Left renal cortex interstitium (tissue), 4 donors: ENCODE measurements at regions not wholly inside any gene's neighbourhood (a gene's known extent, or its start where the extent isn't known, plus 50 kb on each side); places are given as distances from the start of the nearest gene placed in this dataset.
"Not testable (repeated sequence)": the region's sequence is repeated elsewhere in the genome, so short reads cannot be mapped to it uniquely, and the experiment has no call there.

ENCODE experiments used
- DNase-seq, 4 donors: peaks; one replicate each; pipeline ENCODE4 v3.0.0-alpha.2; 2013; ENCODE audit warnings: low read depth in 4 of 4, low spot score in 2 of 4, missing footprints in 1 of 4

DNA sequence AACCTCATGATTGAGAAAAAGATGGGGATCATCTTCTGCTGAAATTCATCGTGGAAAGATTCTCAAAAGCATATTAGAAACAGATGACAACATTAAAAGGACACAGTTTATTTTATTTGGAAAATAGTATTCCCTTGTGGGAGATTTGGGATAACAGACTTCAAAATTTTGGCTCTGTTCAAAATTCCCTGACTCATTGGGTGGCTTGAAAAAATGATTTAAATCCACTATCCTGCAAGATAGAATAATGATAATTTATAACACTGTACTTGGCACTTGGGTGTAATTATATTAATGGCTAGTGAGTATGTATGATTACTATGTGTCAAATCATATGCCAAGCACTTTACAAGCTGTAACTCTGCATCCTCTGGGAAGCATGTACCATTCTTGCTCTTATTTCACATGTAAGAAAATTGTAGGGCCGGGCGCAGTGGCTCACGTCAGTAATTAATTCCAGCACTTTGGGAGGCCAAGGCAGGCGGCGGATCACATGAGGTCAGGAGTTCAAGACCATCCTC, 128.8 kb downstream of the LMNTD1 start:
- DNase-seq = no peak

DNA sequence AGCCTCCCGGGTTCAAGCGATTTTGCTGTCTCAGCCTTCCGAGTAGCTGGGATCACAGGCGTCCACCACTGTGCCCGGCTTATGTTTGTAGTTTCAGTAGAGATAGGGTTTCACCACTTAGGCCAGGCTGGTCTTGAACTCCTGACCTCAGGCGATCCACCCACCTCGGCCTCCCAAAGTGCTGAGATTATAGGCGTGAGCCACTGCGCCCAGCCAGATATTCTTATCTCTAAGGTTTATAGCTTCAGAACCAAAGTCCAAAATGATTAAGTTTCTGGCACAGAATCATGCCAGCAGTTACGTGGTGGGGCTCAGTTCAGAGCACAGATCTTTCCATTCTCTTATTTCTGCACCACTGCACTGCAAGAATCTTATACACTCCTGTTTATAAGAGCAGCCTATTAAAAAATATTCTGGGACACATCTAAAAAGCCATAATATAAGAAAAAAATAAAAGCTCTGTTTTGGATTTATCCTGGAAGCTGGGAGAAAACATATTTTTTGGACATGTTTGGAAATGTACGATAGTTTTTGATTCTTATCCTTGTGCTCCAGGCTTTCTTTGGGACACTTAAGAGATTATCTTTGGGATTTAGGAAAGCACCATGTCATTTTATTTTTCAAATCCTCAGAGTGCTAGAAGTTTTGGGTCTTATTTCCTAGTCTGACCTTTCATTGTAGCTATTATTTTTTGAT, 129.6 kb downstream of the LMNTD1 start:
- DNase-seq = no peak

DNA sequence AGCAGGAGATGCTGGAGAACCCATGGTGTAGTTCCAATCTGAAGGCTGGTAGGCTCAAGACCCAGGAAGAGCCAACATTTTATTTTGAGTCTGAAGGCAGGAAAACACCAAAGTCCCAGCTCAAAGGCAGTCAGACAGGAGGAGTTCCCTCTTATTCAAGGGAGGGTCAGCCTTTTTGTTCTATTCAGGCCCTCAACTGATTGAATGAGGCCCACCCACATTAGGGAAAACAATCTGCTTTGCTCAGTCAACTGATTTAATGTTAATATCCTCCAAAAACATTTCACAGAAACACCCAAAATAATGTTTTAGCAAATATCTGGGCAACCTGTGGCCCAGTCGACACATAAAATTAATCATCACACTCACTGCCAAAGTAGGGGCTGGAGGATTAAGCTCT, 130.8 kb downstream of the LMNTD1 start:
- no peak for DNase-seq

DNA sequence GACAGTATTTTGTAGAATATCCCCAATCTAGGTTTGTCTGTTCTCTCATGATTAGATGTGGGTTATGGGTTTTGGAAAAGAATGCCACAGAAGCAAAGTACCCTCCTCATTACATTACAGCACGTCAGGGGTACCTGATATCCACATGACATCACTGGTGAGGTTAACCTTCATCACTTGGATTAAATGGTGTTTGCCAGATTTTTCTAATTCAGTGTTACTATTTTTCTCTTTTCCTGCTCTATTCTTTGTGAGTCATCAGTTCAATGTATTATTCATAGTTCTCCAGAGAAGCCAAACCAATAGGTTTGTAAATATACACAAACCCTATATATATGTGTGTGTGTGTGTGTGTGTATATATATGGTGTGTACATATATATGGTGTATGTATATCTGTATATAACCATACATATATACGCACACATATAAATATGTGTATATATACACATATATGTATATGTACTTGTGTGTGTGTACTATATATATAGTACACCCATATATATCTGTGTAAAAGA, 131.4 kb downstream of the LMNTD1 start:
- DNase-seq = no peak

DNA sequence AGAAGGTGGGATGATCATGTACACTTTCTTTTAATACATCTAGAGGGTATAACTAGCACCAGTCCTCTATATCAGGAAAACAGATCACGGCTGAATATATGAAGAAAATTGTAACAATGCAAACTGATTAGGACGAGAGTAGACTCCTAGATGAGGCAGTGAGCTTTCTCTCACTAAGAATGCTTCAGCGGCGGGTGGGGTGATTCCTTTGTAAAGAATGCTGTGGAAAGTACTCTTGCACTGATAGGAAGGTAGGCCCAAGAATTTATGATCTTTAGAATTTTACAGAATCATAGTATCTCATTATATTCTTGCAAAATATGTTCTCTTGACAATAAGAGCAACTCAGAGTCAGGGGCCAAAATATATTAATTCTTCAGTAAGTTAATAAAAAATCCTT, 133.0 kb downstream of the LMNTD1 start:
- no peak for DNase-seq

DNA sequence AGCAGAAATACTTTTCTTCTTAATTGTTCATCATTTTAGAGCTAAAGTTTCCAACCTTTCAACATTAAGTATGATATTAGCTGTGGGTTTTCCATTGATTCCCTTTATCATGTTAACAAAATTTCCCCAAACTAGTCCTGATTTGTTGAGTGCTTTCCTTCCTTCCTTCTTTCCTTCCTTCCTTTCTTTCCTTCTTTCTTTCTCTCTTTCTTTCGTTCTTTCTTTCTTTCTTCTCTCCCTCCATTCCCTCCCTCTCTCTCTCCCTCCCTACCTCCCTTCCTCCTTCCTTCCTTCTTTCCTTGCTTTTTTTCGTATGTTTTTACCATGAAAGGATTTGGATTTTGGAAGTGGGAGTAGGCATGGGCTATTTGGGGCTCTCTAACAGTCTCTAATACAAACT, 133.5 kb downstream of the LMNTD1 start:
- DNase-seq = no peak

DNA sequence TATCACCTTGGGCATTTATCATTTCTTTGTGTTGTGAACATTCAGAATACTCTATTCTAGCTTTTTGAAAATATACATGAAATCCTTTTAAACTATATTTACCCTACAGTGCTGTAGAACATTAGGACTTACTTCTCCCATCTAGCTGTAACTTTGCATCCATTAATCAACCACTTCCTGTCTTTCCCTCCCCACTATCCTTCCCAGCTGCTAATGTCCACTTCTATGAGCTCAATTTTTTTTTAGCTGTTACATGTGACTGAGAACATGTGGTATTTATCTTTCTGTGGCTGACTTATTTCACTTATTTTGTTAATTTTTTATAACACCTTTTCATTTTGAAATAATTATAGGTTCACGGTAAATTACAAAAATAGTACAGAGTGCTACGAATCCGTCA, 136.0 kb downstream of the LMNTD1 start:
- DNase-seq = peak in 1 of 4 donors; percentile 15

DNA sequence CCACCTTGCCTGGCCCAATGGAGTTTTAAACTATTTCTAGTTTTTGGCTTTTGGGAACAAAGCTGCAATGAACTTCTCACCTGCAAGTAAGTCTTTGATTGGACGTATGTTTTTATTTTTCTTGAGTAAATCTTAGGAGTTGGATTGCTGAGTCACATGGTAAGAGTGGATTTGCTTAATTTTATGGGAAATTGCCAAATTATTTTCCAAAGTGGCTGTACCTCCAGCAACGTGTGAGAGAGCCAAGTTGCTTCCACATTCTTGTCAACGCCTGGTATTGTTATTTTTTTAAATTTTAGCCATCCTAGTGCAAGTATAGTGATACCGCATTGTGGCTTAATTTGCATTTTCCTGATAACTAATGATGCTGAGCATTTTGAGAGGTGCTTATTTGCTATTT, 136.6 kb downstream of the LMNTD1 start:
- no peak for DNase-seq

DNA sequence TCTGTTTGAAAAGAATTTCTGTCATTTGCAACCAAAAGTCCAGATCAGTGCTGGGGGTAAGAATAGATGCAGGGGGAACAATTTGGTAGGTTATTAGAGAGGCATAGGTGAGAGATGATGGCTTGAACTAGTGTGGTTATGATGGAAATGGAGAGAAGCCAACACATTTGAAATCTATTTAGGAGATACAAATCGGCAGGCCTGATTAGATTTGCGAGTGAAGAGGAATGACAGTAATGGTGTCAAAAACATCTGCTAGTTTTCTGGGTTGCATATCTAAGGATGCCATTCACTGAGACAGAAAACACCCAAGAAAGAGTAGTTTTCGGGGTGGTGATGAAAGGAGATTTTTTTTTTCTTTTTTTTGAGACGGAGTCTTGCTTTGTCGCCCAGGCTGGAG, 138.1 kb downstream of the LMNTD1 start:
- DNase-seq = no peak

DNA sequence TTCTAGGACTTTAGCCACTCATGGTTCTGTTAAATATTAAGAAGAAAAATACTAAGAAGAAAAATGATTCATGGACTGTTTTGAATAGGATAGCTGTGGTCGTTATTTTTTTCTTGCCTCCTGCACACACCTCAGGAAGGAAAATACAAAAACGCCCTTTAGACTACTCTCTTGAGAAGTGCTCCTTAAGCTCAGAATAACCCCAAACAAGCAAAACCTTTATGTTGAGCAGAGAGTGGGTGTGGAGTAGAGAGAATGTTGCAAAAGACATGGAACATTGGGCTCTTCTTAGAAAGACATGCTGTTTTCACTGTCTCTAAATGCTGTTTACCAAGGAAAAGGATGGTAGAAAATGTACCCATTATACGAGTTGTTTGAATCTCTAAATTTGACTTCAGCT, 140.3 kb downstream of the LMNTD1 start:
- no peak for DNase-seq

DNA sequence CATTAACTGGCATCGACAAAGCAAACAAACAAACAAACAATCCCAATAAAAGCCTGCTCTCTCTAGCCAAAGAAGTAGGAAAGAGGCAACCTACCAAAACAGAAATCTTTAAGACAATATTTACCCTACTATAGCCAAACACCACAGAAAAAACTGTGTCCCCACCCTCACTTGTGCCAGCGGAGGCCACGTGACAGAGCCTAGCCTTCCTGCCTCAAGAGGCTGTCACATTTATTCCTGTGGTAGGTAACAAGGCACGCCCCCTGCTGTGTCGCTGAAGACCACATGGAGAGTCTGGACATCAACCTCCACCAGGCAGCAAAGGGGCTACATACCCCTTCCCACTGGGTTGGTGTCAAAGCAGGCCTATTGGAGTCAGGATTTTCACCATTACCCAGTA, 148.1 kb downstream of the LMNTD1 start:
- DNase-seq = no peak

DNA sequence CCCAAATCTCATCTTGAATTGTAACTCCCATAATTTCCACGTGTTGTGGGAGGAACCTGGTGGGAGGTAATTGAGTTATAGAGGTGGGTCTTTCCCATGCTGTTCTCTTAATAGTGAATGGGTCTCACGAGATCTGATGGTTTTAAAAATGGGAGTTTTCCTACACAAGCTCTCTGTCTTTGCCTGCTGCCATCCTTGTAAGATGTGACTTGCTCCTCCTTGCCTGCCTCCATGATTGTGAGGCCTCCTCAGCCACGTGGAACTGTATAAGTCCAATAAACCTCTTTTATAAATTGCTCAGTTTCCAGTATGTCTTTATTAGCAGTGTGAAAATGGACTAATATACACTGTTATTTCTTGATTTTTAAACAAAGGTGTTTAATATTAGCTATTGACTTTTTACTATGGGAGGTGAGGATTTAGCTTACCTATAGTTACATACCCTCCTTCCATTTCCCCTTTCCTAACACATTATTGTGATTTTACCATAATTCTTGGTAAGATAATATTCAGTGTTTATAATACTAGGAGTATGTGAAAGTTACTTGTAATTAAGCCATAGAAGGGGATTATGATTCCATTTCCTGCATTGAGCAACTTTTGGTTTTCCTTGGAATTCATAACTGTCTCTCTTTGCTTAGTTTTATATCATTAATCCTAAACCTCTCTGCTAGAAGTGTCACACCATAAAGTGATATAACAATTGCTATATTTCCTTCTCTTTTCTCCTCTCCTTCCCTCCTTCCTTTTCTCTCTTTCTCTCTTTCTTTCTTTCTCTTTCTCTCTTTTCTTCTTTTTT, 151.0 kb upstream of the KRAS start:
- no peak for DNase-seq

DNA sequence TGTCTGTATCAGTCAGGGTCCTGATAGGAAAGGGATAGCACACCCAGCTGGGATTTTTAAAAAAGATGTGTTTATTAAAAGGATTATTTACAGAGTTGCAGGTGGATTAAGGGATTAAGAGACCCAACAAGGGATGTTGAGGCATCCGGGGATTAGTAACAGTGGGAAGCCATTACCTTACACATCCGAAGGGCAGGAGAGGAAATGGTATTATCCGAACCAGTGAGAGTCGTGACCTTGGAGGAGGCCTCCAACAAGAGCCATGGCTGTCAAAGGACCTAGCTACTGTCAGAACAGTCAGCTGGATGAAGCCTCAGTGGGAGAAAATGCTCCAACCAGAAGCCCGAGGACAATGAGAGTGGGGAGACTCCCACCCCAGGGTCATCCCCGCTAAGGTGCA, 146.3 kb upstream of the KRAS start:
- DNase-seq = no peak

DNA sequence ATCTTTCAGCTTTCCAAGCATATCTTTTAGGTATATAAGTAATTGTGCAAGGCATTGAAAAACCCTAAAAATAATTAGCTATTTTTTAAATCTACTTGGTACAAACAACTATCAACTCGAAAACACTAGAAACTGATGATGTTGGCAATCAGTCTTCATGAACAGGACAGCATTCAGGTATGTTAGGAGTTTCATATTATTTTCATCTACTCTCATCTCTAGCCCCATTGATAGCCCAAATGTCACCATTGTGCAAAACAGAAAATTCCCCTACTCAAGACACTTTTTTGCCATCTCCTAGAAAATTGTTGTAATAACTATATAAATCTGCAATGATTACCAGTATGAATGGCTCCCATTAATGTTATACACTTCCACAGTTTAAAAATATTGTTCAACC, 144.5 kb upstream of the KRAS start:
- no peak for DNase-seq

DNA sequence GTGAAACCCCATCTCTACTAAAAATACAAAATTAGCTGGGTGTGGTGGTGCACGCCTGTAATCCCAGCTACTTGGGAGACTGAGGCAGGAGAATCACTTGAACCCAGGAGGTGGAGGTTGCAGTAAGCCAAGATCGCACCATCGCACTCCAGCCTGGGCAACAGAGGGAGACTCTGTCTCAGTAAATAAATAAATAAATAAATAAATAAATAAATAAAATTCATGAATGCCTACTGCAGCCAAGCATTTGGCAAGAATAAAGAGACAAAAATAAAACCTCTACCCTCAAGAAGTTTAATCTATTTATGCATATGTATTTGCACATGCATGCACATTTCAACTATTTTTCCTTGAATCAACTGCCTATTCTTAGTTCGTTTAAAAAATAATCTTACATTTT, 144.0 kb upstream of the KRAS start:
- not testable (repeated sequence) for DNase-seq

DNA sequence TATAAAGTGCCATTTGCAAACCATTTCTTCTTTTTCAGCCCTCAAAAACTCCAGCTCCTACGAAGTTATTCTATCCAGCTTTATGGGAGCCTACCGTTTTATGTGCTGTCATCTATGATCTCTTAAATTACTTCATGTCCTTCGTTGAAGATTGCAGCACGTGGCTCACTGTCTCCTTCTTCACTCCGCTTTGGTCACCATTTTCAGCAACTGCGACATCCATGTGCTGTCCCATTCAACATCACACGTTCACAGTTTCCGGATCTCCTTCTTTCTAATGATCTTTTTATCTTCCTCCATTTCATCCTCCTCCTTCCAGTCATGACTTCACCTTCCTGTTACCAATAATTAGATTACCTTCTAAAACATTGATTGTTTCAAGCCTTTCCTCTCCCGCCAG, 143.3 kb upstream of the KRAS start:
- no peak for DNase-seq

DNA sequence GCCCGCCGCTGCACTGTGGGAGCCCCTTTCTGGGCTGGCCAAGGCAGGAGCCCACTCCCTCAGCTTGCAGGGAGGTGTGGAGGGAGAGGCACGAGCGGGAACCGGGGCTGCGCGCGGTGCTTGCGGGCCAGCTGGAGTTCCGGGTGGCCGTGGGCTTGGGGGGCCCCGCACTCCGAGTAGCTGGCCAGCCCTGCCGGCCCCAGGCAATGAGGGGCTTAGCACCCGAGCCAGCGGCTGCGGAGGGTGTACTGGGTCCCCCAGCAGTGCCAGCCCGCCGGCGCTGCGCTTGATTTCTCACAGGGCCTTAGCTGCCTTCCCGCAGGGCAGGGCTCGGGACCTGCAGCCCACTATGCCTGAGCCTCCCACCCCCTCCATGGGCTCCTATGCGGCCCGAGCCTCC, 140.6 kb upstream of the KRAS start:
- not testable (repeated sequence) for DNase-seq

DNA sequence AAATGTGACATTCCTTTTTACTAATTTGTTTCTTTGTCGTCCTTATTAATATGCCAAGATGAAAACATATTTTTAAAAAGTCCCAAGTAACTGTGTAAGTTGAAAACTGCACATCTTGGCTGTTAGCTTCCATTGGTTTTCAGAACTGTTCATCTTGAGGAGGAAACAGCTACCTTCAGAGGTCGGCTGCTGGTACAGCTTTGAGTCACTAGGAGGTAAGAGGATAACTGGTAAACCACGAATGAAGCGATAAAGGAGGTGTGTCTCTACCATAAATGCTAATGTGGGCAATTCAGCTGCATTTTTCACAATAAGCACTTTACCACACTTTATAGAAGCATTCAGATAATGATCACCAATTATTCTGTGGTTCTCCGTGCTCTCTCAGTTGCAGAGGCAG, 137.5 kb upstream of the KRAS start:
- no peak for DNase-seq

DNA sequence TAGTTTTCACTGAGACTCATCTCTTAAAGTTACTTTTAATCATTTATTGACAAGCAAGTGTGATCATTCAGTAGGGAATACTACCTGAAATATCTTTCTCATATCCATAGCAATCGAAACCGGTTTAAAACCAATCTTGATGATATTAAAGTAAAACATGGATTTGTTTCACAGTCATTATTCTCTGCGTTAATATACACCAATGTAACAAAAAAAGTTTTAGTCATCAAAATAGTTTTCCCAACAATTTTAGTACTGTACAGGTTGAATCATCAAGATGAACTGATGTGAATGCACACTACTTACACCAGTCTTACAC, 137.0 kb upstream of the KRAS start:
- DNase-seq = no peak

DNA sequence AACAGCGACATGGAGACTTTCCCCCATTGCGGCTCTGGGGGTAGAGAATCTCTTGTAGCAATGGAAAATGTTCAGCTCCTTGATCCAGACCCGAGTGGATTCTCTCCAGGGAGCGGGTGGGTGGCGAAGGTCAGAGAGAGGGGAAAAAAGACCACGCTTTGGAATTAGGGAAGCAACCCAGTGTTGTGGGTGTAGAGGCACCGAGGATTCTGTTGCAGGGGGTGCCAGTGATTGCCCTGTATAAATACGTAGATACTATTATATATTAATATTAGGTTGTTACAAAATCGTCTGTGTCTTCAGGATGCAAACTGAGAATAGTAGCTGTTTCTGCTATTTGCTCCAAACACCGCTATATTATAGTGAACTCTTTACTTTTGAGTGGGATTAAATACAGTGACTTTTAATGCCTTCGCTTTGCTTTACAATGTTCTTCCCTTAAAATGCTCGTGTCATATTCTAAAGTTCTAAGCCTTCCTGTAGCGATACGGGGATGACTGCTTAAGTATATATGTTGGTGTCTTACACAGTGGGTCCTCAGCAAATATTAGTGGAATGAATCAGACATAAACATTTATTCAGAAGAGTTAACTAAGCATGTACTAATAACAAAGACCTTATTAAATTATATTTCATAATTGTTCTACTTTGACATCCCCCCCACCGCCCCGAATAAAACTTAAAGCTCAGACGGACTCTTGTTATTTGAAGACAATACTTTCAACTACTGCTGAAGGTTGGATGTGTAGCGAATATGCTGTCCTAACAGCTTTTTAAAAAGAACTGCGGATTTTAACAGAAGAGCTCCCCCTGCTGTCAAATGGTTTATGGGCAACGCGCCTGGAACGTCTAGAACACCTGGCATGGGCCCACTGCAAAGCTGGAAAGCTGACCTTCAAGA, 136.4 kb upstream of the KRAS start:
- peak; percentile 65 to 91 (median 75) for DNase-seq

DNA sequence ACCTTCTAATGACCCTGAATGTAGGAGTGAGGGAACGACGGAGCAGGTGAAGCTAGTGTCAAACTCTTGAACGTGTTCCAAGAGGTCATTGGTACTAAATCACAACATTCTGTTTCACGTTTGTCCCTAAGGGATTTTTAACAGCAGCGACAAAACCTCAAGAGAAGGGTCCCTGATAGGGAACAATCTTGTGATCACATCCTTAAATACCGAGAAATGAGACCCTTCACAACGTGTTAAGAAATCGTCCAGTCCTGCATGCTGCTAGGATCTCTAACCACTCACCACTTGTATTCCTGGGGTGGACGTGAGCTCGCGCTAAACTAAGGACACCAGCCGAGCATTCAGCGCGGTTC, 134.1 kb upstream of the KRAS start:
- DNase-seq = peak in 3 of 4 donors; percentile 7 to 77 (median 34)
